Hindlimb muscle (tissue), 1 donor: ENCODE measurements at regions not wholly inside any gene's neighbourhood (a gene's known extent, or its start where the extent isn't known, plus 50 kb on each side); places are given as distances from the start of the nearest gene placed in this dataset.

ENCODE experiments used
- DNase-seq: peaks from one replicate; pipeline ENCODE4 v3.0.0-alpha.2; 2013

DNA sequence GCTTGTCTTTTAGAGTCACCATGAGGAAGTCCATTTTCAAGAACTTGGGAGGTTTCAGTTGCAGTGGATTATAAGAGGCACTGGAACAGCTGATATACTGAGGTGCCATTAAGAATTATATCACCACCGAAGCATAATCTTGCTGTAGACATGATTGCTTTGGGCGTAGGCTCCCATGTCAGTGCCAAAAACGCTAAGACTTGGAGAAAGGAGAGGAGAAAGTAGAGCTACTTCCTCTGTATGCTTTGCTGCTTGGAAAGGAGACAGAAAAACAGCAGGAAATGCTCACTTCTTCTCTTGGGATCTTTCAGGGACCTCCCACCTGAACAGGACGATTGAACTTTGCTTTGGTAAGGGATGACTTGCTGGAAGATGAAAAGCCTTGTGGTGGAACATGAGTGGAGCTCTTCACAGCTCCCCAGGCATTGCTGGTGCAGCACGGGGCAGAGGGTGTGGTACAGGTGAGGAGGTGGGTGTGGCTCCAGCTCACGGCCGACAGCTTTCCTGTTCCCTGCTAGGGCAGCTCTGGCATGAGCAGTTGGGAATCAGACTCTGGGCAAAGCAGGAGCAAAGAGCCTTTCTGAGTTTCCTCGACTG is 190.4 kb upstream of the JAG1 start:
- DNase-seq: peak; percentile 37

- DNase-seq: no peak
These were observed 194.5 kb upstream of the JAG1 start for GRCh38 chr20:10868299-10868698.

GRCh38 chr20:10873026-10873425 is 199.2 kb upstream of the JAG1 start:
- DNase-seq: no peak

DNA sequence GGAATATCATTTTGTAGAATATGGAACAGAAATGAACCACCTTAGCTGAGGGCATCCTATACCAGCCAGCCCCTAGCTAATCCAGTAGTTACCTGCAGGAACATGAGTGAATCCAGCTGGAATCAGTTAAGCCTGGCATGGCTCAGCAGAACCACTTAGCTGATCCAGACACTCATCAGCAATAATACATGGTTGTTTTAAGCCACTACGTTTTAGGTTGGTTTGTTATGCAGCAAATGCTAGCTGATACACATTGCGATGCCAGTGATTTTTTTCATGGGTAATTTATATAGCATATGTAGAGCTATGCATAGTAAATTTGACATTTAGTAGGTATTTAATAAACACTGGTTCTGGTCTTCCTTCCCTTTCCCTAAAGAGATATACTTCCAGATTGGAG is 201.9 kb upstream of the JAG1 start:
- no peak for DNase-seq

DNA sequence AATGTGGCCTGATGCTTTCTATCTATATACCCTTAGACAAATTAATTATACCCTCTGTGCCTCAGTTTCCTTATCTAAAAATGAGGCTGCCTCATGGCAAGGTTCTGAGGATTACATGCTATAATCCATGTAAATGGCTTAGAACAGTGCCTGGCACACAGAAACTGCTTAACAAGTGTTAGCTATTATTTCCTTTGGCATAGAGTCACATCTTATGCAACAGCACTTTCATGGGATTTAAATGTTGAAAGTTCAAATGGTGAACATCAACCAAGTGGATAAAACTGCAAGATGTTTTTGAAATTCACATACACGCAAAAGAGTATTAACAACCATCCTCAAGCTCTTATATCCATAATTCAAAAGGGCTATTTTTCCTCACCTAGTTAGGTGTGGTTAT is 202.8 kb upstream of the JAG1 start:
- peak; percentile 37 for DNase-seq

GRCh38 chr20:10877342-10877741 is 203.5 kb upstream of the JAG1 start:
- no peak for DNase-seq

GRCh38 chr20:10883166-10883565 is 209.4 kb upstream of the JAG1 start:
- no peak for DNase-seq

DNA sequence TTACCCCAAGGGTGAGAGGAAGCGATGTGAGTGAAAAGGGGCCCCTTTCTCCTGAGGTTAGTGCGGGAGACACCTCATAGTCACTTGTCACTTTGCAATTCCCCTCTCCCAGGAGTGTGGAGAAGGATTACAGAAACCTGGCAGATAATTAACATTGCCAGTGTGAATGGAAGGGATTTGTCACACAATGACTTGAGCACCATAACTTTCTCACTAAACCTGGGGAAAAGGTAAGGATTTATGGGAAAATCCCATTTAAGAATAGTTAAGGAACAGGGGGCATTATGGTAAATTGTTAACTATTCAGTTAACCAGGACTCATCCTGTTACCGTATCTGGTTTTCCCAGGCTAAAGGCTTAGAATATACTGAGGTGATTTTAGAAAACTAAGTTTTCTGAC is 219.5 kb upstream of the JAG1 start:
- no peak for DNase-seq

DNA sequence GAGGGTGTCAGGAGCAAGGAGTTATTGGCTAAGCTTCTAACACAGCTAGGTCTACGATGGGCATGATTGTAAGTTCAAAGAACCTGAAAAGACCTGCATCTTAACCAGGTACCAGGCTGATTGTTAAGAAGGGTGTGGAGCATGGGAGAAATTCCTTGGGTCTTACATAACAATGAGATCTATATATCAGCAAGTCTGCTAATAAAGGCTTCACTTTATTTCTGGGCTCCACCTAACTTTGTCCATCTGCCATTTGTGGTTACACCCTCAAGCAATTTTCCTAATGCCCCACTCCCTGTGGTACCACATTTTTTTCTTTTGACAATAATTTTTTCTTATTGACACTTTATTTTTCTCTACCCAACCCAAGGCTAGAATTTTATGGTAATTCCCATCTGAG is 223.5 kb upstream of the JAG1 start:
- no peak for DNase-seq

- DNase-seq: no peak
These were observed 224.8 kb upstream of the JAG1 start for GRCh38 chr20:10898552-10898951.

DNA sequence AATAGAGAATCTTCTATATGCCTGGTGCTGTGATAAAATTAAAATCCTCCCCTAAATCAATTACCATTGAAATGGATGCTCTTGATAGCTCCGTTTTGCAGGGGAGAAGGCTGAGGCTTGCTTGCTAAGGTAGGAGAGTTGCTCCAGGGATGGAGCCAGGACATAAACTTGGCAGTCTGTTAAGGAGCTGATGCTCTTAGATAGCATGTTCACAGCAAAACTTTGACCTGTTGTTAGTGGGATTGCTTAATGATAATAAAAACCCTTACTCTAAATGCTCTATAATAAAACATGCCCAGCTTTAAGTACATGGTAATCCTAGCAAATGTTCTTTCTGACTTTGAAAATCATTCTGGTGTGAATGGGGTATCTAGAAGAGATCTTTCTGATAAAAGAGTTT is 228.4 kb upstream of the JAG1 start:
- no peak for DNase-seq

- DNase-seq: no peak
These were observed 228.9 kb upstream of the JAG1 start for GRCh38 chr20:10902576-10903282.

DNA sequence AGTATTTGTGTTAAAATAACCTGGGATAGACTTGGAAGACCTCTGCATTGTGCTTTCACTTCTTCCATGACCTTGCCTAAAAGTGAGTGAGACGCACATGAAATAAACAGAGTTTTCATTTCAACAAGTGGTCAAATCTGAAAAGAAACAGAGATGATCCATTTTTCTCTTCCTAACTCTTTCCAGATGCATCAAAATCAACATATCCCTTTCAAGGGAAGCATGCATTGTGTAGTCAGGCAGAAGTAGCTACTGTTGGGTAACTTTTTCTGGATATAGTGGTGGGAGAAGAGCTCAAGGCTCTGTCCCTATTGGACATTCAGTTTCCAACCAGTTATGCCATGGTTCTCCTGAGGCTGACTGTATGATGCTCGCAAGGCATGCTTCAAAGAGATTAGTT is 233.0 kb upstream of the JAG1 start:
- no peak for DNase-seq

- DNase-seq: no peak
These were observed 236.0 kb upstream of the JAG1 start for GRCh38 chr20:10909803-10910202.

DNA sequence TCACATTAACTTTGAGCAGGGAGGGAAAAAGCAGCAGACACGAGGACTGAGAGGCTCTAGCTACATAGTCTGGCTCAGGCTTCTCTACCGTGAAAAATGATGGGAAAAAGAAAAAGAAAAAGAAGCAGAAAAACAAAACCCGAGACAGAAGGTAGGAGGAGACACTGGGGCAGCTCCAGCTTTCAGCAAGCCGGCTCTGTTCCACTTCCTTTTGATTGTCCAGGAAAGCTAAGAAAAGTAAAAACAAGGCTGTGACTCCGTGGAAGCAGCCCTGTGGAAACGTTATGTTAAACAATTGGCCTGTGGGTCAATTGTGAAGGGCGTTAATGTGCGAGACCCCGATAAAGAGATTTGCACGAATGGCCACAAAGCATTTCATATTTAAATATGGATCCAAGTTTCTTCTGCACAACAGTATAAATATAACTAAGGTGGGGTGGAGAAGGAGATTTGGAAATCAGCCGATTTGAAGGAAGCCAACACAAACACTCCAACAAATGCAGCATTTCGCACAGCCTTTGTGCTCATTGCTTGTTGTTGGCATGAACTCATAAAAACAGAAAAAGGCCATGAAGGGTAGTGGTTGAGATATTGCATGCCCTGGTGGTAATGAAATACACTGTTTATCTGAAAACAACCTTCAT is 236.9 kb upstream of the JAG1 start:
- DNase-seq: no peak

DNA sequence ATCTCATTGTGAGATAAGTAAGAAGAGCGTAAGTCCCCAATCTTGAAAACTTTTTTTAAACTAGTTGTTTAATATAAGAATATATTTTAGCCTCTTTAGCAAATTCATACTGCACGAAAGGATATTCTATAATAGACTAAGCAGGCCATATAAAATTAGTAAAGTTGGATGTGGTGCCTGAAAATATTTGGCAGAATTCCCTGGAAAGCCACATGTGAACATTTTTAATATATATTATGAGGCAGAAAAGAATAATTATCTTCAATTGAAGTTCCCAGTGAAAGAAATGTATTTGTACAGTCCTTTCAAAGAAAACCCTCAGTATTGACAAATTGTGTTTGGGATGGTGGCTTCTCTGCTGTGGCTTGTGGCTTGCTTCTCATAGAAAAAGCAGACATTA is 237.5 kb upstream of the JAG1 start:
- DNase-seq: no peak

- no peak for DNase-seq
These were observed 242.0 kb upstream of the JAG1 start for GRCh38 chr20:10915815-10916214.

GRCh38 chr20:10916312-10916711 is 242.5 kb upstream of the JAG1 start:
- no peak for DNase-seq

DNA sequence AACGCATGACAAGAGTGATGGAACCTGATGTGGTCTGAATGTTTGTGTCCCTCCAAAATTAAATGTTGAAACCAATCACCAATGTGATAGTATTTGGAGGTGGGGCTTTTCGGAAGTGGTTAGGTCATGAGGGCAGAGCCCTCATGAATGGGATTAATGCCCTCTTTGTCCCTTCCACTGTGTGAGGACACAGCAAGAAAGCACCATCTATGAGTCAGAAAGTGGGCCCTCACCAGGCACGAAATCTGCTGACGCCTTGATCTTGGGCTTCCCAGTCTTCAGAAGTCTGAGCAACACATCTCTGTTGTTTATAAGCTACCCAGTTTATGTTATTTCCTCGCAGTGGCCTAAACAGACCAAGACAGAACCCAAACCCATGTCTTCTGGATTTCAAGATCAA is 244.0 kb upstream of the JAG1 start:
- no peak for DNase-seq

- DNase-seq: no peak
These were observed 245.8 kb upstream of the JAG1 start for GRCh38 chr20:10919396-10920140.

DNA sequence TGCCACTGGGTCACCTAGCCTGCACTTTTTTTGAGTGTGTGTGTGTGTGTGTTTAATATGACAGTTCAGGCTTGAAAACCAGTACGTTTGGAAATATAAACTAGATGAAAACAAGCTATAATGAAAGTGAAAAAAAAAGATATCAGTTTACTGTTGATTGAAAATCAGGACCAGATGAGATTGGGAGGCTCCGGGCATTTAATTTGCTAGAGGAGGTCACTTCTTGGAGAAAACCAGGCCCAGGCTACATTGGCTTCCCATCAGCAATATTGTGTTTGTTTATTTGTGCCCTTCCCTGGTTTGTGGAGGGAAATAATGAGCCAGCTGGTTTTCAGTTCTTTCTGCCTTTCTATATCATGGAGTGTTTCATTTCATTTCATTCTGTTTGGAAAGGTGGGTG is 246.6 kb upstream of the JAG1 start:
- DNase-seq: no peak

GRCh38 chr20:10921491-10922010 is 247.8 kb upstream of the JAG1 start:
- DNase-seq: no peak

DNA sequence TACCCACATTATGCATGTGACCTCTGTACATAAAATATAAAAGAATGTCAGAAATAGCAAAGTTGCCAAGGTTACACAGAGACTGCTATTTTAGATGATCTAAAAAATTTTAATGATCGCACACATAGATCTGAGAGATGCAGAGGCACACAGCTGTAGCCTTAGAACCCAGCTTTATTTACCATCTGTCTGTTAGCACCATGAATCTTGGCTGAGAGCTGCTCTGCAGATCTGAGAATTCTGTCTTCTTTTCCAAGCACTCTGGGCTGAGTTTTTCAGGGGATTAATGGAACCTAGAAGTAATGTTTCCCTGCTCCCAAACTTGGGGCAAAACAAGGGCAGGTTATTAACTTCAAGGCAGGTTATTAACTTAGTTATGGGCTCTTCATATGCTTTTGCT is 248.7 kb upstream of the JAG1 start:
- DNase-seq: no peak
